Activated CD8-positive, alpha-beta memory T cell treated with anti-CD3 and anti-CD28 coated beads, Interleukin-2, amount 50 U/mL, for 24 hours (primary cell): ENCODE measurements at regions not wholly inside any gene's neighbourhood (a gene's known extent, or its start where the extent isn't known, plus 50 kb on each side); places are given as distances from the start of the nearest gene placed in this dataset.

Experiments
- DNase-seq: peaks from one replicate; pipeline ENCODE4 v3.0.0-alpha.2; 2020; ENCODE audit errors: extremely low read depth

DNA sequence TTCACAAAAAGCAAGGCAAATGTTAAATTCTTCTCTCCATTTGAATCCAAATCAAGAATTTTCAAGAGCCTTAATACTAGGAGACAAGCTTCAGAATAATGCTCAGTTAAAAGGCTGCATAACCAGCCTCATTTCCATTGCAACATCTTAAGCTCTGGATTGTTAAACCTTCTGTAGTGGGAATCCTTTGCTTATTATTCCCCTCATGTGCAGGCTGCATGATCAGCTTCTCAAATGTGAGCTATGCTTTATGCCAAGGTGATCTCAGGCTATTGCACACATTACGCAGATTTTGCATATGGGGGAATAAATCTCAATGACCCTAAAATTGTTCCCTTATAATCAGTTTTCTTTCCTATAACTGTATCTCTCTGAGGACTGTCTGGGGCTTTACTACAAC lies 71.7 kb upstream of the CCDC196 start:
- no peak for DNase-seq

DNA sequence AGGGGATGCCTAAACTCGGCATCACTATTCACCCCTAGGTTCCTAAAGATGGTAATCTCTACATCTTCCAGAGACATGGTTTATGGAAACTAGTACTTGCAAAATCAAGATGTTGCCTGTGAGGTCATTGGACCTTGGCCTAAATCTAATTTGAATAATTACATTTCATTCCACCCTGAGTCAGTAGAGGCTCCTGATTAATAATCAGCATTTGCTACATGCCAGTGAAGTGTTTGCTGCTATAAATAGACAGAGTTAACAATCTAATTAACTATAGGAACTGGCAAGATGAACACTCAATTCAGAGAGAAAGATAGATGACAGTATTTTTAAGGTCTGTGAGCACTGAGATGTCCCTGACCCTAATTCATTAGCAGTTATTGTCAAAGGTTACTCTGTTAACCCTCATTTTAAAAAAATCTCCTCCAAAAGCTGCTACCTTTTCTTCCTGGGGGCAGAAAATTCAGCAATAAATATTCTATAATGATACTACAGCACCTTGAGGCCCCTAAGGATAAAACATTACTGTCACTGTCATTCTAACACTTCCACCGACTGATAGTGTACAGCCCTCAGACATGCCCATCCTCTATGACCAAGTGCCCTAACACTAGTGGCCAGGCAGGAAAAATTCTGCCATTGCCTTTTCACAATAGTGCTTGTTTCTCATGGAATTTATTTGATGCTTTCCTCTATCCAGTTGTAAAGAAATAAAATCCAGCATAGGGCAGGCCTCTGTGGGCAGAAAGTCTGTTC lies 65.7 kb upstream of the CCDC196 start:
- no peak for DNase-seq

DNA sequence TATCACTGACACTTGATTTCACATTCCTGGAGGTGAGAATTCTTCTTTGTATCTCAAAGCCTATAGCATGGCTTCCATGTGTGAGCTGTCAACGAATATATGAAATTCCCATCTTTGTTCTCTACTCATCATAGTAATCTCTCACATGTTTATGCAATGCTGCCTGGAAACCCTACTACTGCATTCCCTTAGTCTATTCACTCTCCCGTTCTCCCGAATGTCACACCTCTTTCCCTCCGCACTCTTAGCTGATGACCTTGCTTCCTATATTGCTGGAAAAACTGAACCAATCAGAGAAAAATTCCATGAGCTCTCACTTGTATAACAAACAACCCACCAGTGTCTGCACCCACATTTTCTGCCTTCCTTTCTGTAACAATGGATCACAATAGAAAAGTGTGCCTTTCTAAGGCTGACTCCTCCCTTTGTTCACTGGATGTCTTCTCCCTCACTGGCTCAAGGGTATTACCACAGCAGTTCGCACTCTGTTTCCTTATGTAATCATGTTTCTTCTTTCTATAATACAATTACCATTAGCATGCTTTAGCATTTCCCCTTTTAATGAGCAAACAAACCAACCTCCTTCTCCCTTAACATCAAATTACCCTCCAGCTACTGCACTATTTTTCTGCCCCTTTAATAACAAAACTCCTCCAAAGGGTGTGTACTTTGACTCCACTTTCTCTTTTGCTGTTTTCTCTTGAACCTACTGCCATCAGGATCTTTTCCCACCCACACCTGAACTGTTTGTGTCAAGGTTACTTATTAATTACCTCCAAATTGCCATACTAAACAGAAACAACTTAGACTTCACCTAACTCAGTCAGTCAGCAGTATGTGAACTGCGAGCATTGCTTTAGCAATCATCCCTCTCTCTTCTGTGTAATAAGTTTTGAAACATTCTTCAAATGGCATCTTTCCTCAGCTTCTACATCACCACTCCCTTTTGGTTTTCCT lies 63.9 kb upstream of the CCDC196 start:
- DNase-seq = no peak

DNA sequence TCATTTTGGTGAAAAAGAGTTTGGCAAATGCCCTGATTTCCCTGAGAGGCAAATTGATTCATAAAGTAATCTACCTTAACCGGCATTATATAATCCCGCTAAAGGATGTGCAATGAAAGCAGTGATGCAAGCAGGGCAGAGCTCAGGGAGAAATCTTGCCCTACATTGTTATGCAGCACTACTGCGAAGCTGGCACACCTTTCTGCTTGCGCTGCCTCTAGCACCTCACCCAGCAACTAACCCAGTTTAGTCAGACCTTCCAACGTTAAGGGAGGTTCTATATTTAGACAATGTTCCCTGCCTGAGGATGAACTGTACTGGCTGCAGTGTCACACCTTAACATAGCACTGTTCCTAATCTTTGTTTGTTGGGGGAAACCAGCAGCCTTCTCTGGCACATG lies 60.8 kb upstream of the CCDC196 start:
- DNase-seq = no peak

DNA sequence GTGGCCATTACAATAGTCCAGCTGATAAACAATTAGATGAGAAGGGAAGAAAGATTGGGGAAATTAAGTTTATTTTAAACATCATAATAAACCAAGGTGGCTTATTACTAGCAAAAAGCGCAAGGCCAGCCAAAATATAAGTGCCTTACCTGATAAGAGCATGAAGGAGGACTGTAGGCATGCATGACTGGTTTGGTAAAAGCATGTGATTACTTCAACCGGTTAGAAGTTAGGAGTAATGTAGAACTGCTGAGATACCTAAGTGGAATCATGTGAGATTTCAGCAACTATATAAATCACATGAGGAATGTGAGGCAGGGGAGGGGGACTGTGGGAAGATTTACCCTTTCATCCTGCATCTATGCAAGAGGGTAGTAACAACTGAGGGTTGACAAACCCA lies 59.7 kb upstream of the CCDC196 start:
- no peak for DNase-seq

DNA sequence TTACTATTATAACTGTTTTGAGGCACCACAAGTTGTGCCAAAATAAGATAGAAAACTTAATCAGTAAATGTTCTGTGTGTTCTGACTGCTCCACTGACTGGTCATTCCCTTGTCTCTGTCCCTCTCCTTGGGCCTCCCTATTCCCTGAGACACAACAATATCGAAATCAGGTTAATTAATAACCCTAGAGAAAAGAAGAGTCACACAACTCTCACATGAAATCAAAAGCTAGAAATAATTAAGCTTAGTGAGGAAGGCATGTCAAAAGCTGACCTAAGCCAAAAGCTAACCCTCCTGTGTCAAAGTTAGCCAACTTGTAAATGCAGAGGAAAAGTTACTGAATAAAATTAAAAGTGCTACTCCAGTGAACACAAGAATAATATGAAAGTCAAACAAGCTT lies 53.8 kb upstream of the CCDC196 start:
- DNase-seq = no peak

DNA sequence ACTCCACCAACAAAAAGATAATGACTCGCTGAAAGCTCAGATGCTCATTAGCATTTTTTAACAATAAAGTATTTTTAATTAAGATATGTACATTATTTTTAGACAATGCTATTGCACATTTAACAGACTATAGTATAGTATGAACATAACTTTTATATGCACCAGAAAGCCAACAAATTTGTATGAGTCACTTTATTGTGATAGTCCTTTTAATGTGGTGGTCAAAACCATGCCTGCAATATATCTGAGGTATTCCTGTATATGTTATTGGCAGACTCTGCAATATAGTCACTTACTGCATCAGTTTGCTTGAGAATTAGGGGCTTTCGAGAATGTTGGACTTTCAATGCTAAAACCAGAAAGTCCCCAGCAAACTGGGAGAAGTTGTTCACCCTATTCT lies 51.7 kb upstream of the CCDC196 start:
- DNase-seq = no peak

DNA sequence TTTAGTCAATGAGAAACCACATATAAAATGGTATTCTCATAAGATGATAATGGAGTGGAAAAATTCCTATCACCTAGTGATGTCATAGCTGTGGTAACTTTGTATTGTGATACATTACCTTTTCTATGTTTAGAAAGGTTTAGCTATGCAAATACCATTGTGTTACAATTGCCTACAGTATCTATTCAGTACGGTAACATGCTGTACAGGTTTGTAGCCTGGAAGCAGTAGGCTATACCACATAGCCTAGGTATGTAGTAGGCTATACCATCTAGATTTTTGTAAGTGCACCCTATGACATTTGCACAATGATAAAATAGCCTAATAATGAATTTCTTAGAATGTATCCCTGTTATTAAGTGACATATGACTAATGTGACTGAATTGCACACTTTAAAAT lies 50.5 kb upstream of the CCDC196 start:
- DNase-seq = no peak
